ENCODE measurements at regions not wholly inside any gene's neighbourhood (a gene's known extent, or its start where the extent isn't known, plus 50 kb on each side); places are given as distances from the start of the nearest gene placed in this dataset.

DNA sequence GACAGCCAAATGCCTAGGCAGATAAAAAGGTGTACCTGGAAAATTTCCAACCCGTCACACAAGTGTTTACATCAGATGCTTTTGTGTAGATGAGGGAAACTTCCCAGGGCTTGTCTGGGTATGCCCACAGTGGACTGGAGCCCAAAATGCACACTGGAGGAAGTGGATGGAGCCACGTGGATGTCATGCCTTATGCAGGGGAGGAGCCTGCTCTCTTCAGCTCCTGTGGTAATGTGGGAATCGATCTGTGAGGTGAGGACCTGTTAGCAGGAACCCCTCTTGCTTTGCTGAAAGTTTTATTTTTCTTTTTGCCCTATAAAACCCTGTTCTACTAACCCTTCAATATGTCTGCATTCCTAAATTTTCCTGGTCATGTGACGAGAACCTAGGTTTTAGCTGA is 439.2 kb upstream of the CDH9 start:
- TF ChIP-seq POLR2A (IDR thresholded peaks at IDR 0.05; ENCODE audit: extremely low read depth, insufficient read length) (no peak), CTCF (IDR thresholded peaks at IDR 0.05; ENCODE audit: low read depth, low read length) (no peak)
